ENCODE measurements at regions not wholly inside any gene's neighbourhood (a gene's known extent, or its start where the extent isn't known, plus 50 kb on each side); places are given as distances from the start of the nearest gene placed in this dataset.

GRCh38 chr6:133697185-133697584 is 191.7 kb upstream of the TCF21 start:
- TF ChIP-seq MEF2A (IDR thresholded peaks at IDR 0.05; ENCODE audit: borderline replicate concordance, low read depth) (no peak), RCOR1 (IDR thresholded peaks at IDR 0.05; ENCODE audit: low read length) (no peak), MXI1 (IDR thresholded peaks at IDR 0.05; ENCODE audit: low read depth, low read length) (no peak), CTCF (IDR thresholded peaks at IDR 0.05) (no peak), REST (IDR thresholded peaks at IDR 0.05; ENCODE audit: low read depth, low read length) (no peak), RFX5 (IDR thresholded peaks at IDR 0.05; ENCODE audit: low read length) (no peak)
